CD4-positive, alpha-beta T cell treated with Interleukin-21 for 1 hour (primary cell): ENCODE measurements at regions not wholly inside any gene's neighbourhood (a gene's known extent, or its start where the extent isn't known, plus 50 kb on each side); places are given as distances from the start of the nearest gene placed in this dataset.
"Not testable (repeated sequence)": the region's sequence is repeated elsewhere in the genome, so short reads cannot be mapped to it uniquely, and the experiment has no call there.

Experiments
- DNase-seq: peaks from one replicate; pipeline ENCODE4 v3.0.0-alpha.2; 2020

DNA sequence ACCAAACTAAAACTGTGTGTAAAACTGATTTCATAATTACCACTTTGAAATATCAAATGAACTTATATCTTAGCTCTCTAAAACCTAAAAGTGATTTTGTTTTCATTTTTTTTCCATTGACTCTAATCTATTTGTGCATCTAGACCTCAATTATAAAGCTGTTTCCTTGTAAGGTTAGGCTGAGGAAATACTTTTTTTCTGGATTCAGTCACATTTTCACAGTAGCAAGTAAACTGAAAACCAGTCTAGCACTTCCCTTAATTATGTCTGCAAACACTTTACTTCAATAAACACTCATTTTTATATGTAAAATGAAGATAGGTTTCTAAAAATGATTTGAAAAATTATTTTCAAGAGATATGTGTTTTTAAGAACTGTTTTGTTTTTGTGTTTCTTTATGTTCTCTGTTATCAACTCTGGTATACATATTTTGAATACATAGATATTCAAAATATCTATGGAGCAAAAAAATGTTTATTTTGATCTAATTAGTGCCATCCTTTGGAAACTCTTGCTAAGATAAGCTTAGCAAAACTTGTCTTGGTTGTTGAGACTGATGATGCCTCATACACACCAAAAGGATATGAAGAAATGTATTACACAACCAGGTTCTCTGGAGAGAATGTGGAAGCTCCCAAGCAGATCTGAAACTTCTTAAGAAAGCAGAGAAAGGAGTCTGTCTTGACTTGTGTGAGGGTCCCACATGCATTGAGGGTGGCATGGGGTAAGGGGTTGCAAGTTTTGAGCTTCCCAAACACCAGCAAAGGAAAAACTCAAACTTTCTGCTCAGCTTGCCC is 1887.4 kb downstream of the PCDH9 start:
- DNase-seq = no peak

- no peak for DNase-seq
Observed at GRCh38 chr13:65339241-65339640, 1890.9 kb downstream of the PCDH9 start.

DNA sequence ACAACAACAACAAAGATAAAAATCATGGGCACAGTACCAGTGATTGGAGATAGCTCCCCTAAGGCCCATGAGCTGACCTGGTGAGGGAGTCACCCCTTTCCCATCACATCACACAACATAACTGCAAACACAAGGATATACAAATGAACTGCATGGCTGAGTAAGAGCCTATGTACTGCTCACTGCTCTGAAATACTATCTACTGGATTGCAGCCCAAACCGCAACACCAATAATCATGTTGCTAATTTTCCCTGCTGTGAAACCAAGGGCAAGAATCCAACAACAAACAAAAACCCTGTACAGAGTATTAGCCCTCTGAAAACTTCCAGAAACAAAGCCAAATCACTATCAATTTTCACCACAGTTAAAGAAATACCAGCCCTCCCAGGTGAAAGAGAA is 1893.2 kb downstream of the PCDH9 start:
- no peak for DNase-seq

DNA sequence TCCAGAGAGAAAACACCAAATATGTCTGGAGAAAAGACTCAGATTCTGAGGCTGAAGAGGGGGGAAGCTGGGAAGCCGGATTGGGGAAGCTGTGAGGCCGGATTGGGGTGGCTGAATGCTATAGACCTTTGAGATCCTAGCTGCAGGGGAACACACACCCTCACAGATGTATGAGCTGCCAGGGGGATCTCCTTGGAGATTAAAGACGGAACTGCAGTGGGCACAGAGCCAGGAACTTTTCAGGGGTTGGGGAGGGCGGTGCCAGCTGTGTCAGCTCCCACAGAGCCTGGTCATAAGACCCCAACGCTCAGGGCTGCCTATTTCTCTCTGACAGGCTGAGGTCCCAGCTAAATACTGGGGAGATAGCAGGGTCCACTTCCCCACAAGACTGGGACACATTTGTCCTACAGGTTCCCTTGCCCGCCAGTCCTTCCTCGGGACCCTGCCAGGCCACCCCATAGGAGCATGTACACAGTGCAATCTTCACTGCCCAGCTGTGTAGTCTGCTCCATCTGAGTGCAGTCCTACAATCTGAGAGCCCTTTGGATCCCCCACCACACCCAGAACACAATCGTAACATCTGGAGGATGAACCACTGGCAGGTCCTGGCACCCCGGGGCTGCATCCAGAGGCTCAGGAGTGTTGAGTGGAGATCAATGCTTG is 1893.9 kb downstream of the PCDH9 start:
- no peak for DNase-seq

- no peak for DNase-seq
Observed at GRCh38 chr13:65330691-65331090, 1899.4 kb downstream of the PCDH9 start.

DNA sequence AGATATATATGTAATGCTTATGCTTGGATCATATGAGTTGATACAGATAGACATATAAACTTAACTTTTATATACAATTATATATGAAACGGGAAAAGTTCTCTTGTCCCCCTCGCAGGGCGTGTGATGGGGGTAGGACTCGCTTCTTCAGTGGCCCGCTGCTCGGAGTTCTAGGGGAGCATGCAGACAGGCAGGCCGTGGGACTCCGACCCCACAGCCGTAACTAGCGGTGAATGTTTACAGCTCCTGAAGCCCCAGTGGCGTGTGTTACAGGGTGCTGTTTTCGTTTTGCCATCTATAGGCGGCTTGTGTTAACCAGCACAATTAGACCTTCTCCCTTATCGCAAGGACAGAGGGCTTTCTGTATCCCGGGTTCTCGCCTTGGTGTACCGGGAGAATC is 1899.8 kb downstream of the PCDH9 start:
- DNase-seq = no peak

- not testable (repeated sequence) for DNase-seq
Observed at GRCh38 chr13:65323192-65323591, 1906.9 kb downstream of the PCDH9 start.

DNA sequence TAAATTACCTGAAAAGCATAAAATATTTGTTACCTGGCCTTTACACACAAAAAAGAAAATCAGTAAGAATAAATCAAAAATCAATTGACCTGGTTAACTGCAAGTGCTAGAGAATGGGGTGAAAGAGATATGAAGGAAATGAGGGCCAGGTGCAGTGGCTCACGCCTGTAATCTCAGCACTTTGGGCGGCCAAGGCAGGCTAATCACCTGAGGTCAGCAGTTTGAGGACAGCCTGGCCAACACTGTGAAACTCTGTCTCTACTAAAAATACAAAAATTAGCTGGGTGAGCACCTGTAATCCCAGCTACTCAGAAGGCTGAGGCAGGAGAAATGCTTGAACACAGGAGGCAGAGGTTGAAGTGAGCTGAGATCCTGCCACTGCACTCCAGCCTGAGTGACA is 1908.7 kb downstream of the PCDH9 start:
- not testable (repeated sequence) for DNase-seq

DNA sequence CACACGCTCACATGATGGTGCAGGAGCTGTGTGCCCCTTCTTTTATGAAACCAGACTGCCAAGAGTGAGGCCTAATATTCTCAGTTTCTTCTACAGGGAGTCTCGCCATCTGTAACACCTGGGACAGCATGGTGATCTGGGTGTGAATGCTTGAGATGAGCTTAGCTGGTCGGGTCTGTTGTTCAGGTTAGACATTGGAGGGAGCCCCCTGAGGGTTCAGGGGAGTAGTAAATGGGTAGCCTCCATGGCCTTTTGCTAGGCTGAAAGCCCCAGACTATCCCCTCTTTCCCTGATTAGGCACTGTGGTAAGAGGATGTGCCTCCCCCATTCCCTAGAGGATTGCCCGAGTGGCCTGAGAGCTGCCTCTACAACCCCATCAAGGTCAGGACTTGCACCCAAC is 1916.1 kb downstream of the PCDH9 start:
- no peak for DNase-seq

DNA sequence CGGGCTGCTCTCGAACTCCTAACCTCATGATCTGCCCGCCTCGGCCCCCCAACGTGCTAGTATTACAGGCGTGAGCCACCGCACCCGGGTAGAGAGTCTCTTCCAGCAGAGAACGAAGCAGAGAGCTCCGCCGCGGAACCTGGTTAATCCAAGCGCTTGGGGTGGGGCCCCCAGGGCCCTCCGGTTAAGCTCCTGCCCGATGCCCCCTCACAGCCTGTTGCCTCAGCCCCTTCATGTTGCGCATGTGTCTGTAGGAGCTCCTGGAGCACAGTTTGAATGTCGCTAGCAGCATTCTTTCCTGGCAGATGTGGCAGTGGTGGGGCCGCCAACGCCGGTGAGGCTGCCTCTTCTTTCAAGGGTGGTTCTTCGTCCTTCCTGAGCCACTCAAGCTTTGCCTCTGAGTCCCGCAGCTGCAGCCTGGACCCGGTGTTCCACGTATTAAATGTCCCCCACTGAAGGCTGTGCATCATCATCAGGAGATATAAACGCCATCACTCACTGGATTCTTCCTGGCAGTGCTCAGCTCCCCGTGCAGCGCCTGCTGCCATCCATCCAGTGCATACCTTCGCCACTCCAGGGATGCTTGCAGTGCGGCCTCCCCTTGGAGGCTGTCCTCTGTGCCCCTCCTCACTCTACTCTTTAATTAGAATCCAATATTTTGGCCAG is 1919.3 kb downstream of the PCDH9 start:
- no peak for DNase-seq

GRCh38 chr13:65309906-65310305 is 1920.2 kb downstream of the PCDH9 start:
- DNase-seq = no peak

GRCh38 chr13:65308729-65309128 is 1921.4 kb downstream of the PCDH9 start:
- DNase-seq = not testable (repeated sequence)

DNA sequence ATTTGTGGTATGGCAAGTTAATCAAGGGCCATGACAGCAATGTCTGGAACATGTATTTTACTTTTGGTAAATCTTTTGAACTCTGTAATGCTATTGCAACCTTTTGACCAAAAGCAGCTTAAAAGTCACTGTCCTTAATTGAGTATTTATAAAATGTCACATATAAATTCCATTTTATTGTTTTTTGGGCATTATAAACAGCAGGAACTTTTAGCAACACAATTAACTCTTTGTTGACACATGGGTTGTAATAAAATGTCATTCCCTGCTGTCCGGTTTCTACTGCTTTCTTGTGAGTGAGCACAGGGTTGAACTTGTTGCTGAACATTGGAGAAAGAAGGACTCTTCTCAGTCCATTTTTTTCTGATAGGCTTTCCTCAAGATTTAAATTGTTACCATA is 1923.1 kb downstream of the PCDH9 start:
- DNase-seq = no peak

- no peak for DNase-seq
Observed at GRCh38 chr13:65302691-65303090, 1927.4 kb downstream of the PCDH9 start.

DNA sequence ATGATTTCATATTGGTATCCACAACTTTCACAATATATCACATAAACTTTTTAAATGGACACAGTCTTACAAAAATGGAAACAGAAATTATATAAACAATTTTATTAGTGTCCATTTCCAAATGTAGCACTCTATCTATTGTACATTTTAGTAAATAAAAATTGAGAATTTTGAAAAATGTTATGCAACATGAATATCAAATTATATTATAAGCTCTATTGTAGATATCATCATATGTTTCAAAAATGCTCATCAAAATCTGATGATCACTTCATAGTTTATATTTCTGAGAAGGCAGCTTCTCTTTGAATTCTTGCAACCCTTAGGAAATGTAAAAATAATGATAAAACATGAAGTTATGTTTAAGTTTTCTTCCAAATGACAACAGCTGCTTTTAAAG is 1928.6 kb downstream of the PCDH9 start:
- DNase-seq = no peak

- DNase-seq = no peak
Observed at GRCh38 chr13:65300220-65300619, 1929.9 kb downstream of the PCDH9 start.

DNA sequence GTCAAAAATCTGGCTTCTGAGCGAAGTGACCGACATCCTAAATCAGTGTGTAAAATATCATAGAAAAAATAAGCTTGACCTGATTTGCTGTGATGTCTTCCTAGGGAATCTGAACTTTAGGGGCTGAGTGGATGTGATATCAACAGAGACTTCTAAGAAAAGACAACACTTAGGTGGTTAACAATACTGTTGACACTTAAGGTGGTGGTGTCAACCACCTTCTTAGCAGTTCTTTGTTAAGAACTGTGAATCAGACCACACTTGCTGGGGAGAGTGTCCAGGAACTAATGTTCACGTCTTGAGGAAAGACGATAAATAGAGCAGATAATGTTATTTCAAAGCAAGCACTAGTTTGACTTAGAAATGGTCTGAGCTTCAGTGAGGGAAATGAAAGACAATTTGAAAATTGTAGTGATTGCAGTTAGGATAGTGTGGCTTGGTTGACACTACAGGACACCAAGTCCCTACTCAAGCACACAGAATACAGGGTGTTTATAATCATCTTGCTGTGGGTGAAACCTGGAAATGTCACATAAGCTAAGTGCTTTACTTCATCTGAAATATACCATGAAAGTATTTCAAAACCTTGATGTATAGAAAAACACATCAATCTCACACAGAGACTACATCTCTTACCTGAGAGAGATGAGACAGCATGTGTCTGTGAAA is 1936.5 kb downstream of the PCDH9 start:
- DNase-seq = no peak

DNA sequence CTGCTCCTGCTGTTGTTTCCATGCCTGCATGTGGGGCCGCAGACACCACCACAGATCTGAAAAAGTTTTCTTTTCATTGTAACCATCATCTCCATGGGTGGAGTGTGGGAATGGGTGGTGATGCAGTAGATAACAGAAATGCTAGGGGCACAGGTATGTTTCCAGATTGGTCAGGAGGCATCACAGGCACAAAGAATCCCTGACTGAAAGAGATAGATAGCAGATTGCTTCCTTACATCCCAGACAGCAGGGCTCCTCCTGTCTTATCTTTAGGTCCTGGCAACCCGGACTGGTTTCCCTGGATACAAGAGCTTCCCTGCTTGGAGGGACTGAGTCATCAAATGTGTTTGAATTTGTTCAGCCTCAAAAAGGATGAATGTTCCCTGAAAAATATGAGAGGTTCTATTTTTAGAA is 1937.6 kb downstream of the PCDH9 start:
- DNase-seq = no peak

GRCh38 chr13:65287405-65287804 is 1942.7 kb downstream of the PCDH9 start:
- no peak for DNase-seq

GRCh38 chr13:65275838-65276630 is 1954.1 kb downstream of the PCDH9 start:
- no peak for DNase-seq

DNA sequence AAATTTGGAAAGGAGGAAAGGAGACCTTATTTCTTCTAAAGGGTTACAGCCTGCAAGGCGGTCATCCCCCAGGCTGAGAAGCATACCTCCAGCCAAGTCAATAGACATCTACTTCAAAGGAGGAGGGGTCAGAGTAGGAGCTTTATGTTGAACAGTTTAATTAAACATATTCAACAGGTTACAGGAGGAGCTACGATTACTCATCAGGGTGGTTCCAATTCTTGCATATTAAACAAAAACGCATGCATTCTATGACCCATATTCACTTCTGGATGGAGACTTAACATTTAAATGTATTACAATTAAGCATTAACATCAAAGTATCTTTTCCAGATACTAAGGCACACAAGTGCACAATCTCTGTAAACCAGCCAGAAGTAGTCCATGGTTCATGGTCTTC is 1955.0 kb downstream of the PCDH9 start:
- no peak for DNase-seq

GRCh38 chr13:65273811-65274420 is 1956.2 kb downstream of the PCDH9 start:
- not testable (repeated sequence) for DNase-seq
